ENCODE measurements at regions not wholly inside any gene's neighbourhood (a gene's known extent, or its start where the extent isn't known, plus 50 kb on each side); places are given as distances from the start of the nearest gene placed in this dataset.

DNA sequence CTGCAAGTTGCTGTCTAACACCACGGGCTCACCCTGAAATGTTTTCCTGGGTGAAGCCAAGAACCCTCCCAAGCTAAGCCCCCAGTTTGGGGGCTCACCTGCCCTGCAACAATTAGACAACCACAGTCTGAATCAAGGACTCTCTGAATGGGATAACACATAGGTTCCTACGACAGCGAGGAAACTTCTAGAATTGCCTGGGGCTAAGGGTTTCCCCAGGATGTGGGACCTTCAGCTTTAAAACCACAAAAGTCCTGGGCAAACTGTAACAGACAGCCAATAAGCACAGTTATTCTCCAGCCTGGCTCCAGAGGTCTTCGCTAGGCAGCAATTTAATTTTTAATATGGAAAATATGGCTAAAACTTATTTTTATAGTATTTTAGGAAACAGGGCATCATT, 162.6 kb downstream of the PRKX start:
- DNase-seq: no peak
- Histone ChIP-seq H3K9me3 (ENCODE audit: severe bottlenecking) (no peaks in the 10 kb centered on the region), H3K4me3 (ENCODE audit: low read depth, low read length) (no peak overlapping the region), H3K27ac (no peak overlapping the region), H3K36me3 (no peaks in the 10 kb centered on the region), H3K27me3 (ENCODE audit: insufficient read depth, low read depth, severe bottlenecking) (peaks cover 5% of the 10 kb centered on the region)
- TF ChIP-seq, protein P1, sequence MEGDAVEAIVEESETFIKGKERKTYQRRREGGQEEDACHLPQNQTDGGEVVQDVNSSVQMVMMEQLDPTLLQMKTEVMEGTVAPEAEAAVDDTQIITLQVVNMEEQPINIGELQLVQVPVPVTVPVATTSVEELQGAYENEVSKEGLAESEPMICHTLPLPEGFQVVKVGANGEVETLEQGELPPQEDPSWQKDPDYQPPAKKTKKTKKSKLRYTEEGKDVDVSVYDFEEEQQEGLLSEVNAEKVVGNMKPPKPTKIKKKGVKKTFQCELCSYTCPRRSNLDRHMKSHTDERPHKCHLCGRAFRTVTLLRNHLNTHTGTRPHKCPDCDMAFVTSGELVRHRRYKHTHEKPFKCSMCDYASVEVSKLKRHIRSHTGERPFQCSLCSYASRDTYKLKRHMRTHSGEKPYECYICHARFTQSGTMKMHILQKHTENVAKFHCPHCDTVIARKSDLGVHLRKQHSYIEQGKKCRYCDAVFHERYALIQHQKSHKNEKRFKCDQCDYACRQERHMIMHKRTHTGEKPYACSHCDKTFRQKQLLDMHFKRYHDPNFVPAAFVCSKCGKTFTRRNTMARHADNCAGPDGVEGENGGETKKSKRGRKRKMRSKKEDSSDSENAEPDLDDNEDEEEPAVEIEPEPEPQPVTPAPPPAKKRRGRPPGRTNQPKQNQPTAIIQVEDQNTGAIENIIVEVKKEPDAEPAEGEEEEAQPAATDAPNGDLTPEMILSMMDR (IDR thresholded peaks at IDR 0.05; ENCODE audit: low read depth, low read length): no peak

DNA sequence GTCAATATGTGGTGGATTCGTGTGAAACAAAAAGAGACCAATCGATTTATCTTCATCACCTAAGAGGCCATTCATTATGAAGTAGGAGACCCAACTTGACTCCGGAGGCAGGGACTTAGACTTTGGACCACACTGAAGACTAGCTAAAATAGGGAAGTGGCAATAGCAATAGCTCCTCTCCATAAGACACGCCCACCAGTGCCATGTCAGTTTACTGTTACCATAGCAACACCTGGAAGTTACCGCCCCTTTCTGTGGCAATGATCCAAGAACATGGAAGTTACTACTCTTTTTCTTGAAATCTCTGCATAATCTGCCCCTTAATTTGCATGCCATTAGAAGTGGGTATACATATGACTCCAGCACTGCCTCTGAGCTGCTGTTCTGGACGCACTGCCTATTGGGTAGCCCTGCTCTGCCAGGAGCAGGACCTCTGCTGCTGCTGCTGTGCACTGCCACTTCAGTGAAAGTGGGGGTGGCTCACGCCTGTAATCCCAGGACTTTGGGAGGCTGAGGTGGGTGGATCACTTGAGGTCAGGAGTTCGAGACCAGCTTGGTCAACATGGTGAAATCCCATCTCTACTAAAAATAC, 163.2 kb downstream of the PRKX start:
- no peak for DNase-seq
- Histone ChIP-seq H3K27ac (no peak overlapping the region), H3K4me3 (ENCODE audit: low read depth, low read length) (no peak overlapping the region), H3K36me3 (no peaks in the 10 kb centered on the region), H3K27me3 (ENCODE audit: insufficient read depth, low read depth, severe bottlenecking) (peaks cover 5% of the 10 kb centered on the region), H3K9me3 (ENCODE audit: severe bottlenecking) (no peaks in the 10 kb centered on the region)
- TF ChIP-seq, protein P1 (IDR thresholded peaks at IDR 0.05; ENCODE audit: low read depth, low read length): no peak

DNA sequence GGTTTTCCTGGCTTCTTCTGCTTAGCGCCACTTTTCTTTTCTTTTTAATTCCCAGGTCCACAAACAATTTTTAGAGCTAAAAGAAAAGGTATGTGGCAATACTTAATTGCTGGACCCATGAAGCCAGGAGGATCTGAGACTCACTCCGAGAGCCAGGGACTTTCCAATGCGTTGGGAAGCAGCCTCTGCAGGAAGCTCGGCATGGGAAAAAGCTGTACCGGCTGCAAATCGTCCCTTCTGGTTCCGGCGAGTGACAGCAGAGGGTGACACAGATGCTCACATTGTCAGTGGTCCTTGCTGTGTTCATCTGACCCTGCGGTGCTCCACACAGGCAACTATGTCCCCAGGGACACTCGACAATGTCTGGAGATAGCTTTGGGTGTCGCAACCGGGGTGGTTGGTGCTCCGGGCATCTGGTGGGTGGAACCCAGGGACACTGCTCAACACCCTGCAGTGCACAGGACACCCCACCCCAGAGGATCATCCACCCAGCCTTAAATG, 164.0 kb downstream of the PRKX start:
- Histone ChIP-seq H3K36me3 (no peaks in the 10 kb centered on the region), H3K27me3 (ENCODE audit: insufficient read depth, low read depth, severe bottlenecking) (peaks cover 5% of the 10 kb centered on the region), H3K9me3 (ENCODE audit: severe bottlenecking) (no peaks in the 10 kb centered on the region), H3K4me3 (ENCODE audit: low read depth, low read length) (no peak overlapping the region), H3K27ac (no peak overlapping the region)
- TF ChIP-seq, protein P1 (IDR thresholded peaks at IDR 0.05; ENCODE audit: low read depth, low read length): no peak
- DNase-seq: no peak

DNA sequence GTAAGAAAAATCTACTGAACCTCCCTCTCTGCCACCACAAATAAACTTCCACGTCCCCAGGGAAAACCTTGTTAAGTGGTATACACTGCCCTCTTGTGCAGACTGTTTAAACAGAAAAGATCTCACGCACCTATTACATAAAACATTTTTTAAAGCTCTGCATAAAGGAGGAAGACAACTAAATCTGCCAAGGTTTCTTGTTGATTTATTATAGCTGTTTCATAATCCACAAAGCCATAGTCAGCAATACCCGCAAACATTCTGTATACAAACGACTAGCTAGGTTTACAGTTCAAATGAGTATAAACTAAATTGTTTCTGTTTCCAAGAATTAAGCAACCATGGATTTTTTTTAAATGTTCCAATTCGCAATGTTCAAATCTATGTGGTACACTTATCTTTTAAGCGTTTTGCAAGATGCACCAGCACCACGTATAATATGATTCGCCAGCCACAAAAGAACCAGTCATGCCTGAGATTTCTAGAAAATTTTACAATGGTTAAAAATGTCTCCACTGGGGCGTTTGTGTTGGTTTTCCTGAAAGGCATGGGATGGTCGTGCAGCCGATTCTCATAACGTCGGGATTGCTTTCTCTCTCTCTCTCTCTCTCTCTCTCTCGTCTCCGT, 164.6 kb downstream of the PRKX start:
- TF ChIP-seq, protein P1 (IDR thresholded peaks at IDR 0.05; ENCODE audit: low read depth, low read length): 0 out of 2 replicates have a peak, but pooled peaks have one; percentile 10
- H3K4me3 ChIP-seq (ENCODE audit: low read depth, low read length): no peak overlapping the region
- peak; percentile 11 for DNase-seq
- no peaks in the 10 kb centered on the region for H3K36me3 ChIP-seq
- H3K9me3 ChIP-seq (ENCODE audit: severe bottlenecking): no peaks in the 10 kb centered on the region
- no peak overlapping the region for H3K27ac ChIP-seq
- peaks cover 5% of the 10 kb centered on the region for H3K27me3 ChIP-seq (ENCODE audit: insufficient read depth, low read depth, severe bottlenecking)

DNA sequence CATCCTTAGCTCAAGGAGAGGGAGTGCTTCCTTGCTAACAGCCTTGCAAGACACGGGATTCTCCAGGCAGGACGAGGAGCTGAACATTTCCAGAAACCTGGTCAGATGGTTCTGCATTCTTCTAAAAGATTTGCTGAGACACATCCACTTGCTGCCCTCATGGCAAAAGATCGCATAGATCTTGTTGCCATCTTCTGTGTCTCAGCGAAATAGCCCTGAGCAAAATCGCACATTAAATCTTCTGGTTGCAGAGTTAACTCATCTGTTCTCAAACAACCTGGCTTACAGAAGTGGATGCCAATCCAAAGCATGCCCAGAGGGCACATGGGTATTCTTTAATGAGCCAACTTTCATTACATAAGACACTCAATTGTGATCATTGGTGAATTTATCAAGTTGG, 167.5 kb downstream of the PRKX start:
- TF ChIP-seq, protein P1 (IDR thresholded peaks at IDR 0.05; ENCODE audit: low read depth, low read length): no peak
- Histone ChIP-seq H3K36me3 (no peaks in the 10 kb centered on the region), H3K27me3 (ENCODE audit: insufficient read depth, low read depth, severe bottlenecking) (peaks cover 5% of the 10 kb centered on the region), H3K4me3 (ENCODE audit: low read depth, low read length) (no peak overlapping the region), H3K27ac (no peak overlapping the region), H3K9me3 (ENCODE audit: severe bottlenecking) (no peaks in the 10 kb centered on the region)
- DNase-seq: no peak

Data from WERI-Rb-1 (cell line).